GM19043 (cell line): ENCODE measurements at regions not wholly inside any gene's neighbourhood (a gene's known extent, or its start where the extent isn't known, plus 50 kb on each side); places are given as distances from the start of the nearest gene placed in this dataset.

ENCODE experiments used
- ATAC-seq: cut with Tn5 transposase; IDR thresholded peaks from one replicate; pipeline ENCODE4 v1.9.1; 2021; ENCODE audit warnings: low read depth; ENCODE audit not compliant: unreplicated experiment

DNA sequence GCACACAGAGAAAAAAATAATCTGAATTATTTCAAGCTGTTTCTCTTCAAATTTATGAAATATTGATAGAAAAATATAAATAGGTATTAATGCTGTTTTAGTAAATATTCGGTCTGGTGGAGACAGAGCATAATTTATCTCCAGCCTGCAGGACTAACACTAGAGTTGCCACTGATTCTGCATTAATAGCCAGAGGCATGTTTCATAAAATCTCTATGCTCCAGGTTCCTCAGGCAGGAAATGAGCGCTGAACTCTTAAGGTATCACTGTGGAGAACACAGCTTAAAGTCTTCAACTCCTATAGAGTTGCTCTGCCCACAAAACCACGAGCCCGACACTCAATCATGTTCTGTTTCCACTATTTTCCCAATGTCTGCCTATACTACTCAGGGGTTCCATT, 470.0 kb upstream of the TMPO start:
- ATAC-seq: no peak

DNA sequence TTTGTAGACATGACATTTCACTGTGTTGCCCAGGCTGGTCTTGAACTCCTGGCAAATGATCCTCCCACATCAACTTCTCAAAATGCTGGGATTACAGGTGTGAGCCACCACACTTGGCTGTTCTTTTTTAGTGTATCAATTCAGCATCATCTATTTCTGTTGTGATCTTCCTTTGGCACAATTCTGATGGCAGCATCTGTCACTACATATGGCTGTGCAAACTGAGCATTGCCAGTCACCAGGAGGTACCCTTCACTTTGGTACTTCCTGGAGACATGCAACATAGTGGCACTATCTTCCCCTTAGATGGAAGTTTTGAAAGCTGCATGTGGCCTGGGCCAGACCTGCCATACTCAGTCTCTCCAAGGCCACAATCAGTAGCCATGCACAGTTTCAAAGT, 467.1 kb upstream of the TMPO start:
- no peak for ATAC-seq

DNA sequence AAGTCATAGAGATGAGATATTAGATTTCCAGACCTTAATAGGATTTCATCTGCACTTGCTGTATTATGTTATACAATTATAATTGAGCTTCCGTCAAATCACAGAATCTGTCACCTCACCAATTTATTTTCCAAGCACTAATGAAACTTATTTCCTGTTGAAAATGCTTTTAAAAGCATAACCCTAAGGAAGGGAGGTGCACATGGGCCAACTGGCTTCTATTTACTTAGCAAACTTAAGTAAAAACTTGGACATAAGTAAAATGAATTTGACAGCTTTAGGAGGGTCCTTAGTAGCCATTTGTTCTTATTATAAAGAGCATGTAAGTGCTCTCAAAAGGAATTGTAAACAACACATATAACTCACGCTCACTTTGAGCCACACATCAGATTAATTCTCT, 462.2 kb upstream of the TMPO start:
- no peak for ATAC-seq

DNA sequence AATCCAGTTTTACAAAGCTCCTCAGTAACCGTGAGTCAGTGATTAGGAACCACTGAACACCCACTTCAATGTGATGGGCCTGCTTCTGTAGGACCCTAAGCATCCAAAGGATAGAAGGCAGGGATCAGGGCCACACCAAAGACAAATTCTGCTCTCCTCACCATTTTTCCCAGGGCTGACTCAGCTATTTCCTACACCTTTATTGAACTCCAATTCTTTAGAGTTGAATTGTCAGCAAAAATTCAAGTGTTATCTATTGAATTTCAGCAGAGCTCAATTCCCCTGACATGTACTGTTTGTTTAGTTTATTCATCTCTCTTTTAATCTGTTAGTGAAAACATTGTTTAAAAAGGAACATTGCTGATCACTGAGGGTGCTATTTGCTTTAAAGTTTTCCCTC, 457.7 kb upstream of the TMPO start:
- ATAC-seq: no peak

DNA sequence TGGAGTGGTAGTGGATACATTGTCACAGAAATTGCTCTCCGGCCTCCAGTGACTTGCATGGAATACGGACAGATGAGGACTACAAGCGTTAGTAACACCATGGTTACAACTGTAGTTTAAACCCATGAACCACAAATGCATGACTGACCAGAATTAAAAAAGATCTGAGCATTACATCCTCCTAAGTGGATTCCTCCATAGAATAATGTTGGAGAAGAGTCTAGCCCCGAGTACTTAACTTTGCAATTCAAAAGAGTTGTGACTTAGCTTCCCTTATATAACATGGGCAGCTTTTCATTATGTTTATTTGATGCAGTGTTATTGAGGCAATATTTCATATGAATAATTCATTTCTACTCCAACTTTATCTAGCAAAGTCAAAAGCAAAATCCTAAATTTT, 457.2 kb upstream of the TMPO start:
- ATAC-seq: no peak

DNA sequence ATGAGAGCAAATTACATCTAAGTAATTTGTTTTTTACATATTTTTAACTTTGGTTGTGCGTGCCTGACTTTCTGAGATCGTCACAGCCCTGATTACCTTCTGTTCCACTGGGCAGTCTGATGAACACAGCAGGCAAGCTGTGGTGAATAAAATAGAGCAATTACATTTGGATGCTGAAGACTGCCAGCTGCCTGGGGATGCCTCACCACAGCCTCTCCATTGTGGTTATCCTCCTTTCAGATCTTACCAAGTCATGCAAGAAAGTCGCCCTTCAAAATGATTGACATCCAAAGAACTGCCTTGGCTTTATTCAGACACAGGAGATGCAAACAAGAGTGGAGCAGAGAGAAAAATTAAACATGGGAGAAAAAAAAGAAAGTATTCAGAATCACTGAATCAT, 456.6 kb upstream of the TMPO start:
- ATAC-seq: no peak

DNA sequence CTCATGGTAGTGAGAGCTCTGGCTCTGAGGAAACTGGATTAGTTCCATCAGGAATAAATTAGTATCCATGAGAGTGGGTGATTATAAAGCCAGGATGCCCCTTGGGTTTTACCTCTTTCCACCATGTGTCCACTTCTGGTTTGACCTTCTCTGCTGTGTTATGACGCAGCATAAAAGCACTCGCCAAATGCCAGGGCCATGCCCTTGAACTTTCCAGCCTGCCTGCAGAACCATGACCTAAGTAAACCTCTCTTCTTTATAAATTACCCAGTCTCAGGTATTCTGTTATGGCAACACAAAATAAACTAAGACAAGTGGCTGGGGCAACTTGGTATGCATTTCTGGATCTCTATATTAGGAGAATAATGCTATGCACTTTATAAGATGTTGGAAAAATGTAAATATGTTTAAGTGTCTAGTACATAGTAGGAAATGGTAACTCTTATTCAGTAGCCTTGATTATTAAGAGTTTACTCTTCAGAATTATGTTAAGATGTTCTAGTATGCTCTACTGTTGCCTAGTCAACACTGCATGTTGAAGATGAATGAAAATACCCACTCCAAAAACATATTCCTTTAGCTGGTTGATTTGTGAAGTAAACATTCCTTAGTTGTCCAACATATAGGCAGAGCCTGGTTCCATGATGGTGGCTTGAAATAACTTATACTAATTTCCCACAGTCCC, 455.6 kb upstream of the TMPO start:
- no peak for ATAC-seq

DNA sequence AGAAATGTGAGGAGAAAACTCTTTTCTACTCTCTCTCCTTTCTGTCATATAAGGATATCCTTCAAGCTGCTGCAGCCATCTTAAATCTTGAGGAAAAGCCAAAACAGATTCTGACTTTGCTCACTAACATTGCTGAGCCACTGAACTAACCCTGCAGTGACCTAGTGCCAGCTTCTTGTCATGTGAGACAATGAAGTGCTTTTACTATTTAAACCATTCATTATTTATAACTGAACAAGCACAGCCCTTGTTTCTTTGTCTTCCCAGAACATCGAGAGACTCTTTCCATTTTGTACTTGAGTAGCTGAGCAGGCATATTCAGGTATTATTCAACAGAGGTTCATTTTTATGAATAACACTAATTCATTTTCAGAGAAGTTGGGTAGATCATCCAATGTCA, 455.0 kb upstream of the TMPO start:
- ATAC-seq: no peak

DNA sequence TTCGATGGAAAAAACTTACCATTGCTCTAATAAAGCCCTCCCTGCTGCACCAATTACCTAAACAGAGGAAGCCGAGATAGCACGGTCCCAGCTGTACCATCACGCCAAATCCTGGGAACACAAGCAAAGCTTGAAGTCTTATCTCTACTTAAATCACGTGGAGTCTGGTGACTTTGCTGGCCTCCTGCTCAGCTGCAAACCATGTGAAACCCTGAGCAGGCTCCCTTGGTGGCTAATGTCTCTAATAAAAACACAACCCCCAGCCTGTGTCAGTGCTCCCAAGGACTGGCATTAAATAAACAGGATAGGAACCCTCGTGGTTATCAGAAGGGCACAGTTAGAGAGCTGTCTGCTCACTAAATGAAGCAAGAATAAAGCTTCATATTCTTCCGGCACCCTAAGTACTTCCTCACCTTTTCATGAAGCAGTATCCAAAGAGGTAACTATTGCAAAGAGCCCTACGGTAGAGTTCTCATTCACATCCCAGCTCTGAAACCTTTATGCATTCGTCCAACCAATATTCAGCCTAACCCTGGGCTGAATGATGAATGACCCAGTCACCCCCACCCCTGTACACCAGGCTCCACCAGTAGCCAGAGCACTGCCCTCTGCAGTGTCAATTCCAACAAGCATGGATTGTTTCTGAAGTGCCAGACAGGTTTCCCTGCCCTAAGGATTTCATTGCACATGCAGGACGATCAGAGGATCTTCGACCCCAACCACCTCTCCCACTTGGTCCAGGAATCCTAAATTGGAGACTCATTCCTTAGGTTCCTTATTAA, 452.7 kb upstream of the TMPO start:
- no peak for ATAC-seq

DNA sequence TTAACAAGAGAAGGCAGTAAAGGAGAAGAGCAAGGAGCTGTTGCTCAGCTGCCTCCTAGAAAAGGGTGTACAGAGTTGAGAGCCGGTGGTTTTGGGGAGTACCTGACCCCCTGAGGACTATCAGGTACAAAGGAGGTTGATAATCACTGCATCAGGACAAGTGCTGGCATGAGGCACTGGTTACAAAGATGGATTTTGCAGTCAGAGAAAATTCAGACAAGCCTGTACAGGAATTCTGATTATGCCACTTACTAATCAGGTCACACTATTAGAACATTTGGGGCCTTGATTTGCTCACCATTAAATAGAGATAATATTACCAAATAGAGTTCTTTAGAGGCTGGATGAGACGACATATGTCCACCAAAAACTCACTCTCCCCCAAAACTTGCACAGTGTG, 450.9 kb upstream of the TMPO start:
- ATAC-seq: no peak

DNA sequence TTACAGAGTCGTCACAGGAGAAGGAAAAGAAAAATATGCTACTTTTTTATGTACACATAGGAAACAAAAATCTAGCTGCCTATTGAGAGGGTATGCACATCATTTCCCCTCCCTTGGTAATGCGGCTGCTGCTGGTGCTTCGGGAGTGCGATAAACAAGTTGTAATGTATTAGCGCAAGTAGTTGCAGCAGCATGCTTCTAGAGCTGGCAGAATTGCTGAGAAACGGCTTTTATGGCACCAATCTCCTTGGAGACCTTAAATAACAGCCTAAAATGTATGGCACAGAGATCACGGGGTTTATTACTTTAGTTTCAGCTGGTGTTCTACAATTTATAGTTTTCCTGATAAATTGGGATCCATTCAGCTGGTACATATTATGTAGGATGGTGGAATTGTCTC, 447.6 kb upstream of the TMPO start:
- no peak for ATAC-seq

DNA sequence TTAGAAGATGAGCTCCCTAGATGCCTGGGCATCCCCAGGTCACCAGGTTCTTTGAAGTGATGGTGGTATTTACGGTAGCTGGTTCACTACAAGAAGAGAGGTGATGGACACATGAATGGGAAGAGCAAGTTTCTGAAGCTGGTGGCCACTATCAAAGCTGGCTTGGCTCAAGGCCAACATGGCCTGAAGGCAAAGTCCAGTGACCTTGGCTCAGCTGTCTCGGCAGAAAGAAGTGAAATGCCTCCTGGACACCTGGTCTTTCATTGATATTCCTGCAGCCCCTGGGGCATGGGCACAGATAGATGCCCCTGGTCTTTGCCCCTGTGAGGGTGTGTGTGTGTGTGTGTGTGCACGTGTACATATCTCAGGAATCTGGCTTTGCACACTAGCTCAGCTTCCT, 441.8 kb upstream of the TMPO start:
- no peak for ATAC-seq

DNA sequence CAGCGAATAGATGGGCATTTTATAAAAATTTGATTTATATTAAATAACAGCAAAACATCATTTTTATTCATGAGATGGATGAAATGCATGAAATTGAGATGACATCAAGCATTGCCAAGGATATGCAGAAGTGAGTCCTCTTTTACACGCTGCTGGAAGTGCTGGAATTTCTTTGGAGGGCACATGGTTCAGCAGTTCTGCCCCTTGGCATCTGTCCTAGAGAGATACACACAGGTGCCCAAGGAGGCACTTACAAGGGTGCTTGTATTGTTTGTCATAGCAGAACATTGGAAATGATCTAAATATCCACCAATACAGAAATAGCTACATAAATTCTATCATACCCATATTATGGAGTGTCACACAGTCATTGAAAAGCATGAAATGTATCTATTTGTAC, 441.1 kb upstream of the TMPO start:
- no peak for ATAC-seq

DNA sequence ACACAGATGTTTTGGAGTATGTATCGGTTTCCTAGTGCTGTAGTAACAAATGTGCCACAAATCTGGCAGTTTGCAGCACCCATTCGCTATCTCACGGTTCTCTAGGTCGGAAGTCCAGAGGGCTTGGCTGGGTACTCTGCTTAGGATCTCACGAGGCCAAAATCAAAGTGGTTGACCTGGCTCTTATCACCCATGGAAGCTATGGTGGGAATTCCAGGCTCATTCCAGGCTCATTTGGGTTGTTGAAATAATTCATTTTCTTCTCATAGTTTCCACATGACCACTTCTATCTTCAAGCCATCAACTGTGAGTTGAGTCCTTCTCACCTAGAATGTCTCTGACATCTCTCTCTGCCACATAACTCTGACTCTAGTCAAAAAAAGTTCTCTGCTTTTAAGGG, 431.0 kb upstream of the TMPO start:
- ATAC-seq: no peak

DNA sequence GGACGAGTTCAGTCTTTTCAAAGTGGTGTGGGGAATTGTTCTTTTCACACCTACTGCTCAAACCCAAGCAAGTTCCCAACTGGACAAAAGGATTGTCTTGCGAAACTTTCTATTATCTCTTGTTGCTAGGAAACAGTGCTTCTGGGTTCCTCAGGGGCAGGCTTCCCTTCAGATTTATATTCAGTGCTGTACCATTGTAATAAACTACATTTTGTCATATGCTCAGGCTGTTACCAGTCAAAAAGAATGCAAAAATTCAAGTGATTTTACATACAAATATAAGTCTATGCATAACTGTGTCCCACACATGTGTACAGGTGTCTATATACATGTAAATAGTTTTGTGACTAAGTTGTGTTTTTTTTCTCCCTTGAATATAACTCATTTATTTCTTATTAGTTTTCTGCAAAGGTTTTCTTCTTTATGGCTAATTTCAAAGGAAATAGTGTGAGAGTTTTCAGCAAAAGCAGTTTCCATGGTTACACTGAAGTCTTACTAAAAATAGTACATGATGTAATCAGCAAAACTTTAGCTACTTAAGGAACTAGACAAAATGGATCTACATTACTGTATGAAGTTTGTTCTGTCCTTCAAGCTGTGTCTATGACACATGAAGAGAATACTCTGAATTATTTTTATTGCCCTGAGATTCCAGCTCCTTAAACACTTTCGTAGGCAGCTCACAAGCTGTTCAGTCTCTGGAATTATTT, 430.2 kb upstream of the TMPO start:
- ATAC-seq: no peak

DNA sequence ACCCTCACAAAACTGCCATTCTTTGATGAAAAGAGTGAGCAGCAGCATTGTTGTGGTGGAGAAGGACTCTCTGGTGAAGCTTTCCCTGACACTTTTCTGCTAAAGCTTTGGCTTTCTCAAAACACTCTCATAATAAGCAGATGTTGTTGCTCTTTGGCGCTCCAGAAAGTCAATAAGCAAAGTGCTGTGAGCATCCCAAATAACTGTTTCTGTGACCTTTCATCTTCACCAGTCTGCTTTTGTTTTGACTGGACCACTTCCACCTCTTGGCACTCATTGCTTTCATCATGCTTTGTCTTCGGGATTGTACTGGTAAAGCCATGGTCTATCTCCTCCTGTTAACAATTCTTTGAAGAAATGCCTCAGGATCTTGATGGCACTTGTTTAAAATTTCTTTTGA, 424.7 kb upstream of the TMPO start:
- ATAC-seq: no peak

DNA sequence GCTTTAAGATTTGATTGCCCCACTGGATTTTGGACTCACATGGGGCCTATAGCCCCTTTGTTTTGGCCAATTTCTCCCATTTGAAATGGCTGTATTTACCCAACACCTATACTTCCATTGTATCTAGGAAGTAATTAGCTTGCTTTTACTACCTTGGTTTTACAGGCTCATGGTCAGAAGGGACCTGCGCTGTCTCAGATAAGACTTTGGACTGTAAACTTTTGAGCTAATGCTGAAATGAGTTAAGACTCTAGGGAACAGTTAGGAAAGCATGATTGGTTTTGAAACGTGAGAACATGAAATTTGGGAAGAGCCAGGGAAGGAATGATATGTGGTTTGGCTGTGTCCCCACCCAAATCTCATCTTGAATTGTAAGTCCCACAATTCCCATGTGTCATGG, 419.0 kb upstream of the TMPO start:
- no peak for ATAC-seq

DNA sequence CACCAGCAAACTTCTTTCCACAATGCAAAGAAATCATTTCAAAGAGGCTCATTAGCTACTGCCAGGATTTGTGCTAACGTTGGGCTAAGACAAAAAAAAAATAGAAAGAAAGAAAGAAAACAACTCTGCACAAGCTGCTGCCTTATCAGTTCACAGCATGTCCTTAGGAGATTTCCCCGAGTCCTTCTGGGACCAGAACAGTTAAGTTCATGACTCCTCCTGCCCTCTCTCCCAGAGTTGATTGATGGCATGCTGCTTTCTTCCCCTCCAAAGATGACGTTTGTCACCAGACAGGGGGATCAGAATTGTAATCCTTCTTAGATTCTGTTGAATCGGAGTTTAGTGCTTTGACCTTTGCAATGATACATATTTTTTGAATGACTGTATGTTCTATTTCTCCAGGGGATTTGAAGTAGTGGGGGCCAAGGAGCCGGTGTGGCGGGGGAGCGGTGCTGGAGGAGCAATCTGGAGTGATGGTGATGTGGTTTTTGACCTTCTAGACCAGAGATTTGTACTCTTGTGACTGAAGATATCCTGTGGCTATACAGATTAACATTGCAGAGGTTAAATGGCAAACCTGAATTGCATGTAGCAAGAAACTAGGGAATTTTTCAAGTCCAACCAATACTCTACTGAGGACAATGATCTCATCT, 409.2 kb upstream of the TMPO start:
- no peak for ATAC-seq

DNA sequence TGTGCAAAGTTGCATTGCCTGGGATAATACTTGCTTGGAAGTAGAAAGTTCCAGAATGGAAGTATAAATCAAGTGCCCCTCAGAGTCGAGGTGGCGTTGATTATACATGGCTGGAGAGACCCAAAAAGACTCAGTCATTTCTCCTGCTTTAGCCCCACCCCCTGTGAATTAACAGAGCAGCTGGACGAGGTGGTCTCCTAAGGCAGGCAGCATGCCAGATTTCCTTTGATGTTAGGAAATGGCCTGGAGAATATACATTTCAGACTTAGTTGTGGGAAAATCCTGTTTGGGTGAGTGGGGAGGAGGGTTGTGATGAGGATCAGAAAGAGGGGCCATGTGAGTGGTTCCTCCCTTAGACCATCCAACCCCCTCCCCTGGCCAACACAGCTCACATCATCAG, 406.1 kb upstream of the TMPO start:
- no peak for ATAC-seq

DNA sequence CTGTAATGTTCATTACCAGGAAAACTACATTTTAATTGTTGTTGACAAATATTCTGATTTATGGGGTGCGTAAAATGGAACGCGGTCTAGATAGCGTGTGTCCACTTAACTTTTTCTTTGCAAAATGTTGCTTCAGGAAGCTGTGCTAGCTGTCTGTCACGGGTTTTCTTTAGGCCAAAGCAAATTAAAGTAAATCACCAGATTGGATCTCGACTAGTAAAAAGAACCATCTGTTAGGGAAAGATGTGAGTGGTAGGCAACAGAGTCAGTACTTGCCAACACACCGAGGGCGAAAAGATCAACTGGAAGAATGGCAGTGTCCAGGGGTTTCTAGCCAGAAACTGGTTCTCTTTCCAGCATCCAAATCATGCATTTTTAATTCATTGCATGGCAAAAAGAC, 404.9 kb upstream of the TMPO start:
- ATAC-seq: no peak

DNA sequence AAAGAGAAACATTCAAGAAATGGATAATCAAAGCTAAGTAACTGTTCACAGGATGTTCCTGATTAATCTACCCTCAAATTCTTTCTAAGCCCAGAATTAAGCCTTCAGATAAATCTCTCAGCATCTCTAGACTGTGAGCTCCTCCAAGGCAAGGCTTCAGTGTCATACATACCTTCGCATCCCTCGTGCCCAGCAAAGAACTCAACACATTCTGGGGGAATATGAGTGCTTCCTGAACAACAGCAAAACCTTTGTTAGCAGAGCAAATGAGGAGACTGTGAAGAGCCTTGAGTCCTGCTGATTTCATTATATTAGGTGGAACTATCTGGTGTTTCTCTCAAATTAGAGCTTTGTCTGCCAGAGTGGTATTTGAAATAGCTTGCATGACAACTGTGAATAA, 401.8 kb upstream of the TMPO start:
- no peak for ATAC-seq
